Ishikawa (cell line): ENCODE measurements at regions not wholly inside any gene's neighbourhood (a gene's known extent, or its start where the extent isn't known, plus 50 kb on each side); places are given as distances from the start of the nearest gene placed in this dataset.

Experiments used
- CEBPB ChIP-seq: IDR thresholded peaks from 2 replicates; pipeline ENCODE4 v1.6.1; 2012
- CREB1 ChIP-seq: IDR thresholded peaks from 2 replicates; pipeline ENCODE4 v1.6.1; 2012; ENCODE audit warnings: low read depth
- EGR1 ChIP-seq: IDR thresholded peaks from 2 replicates; pipeline ENCODE4 v1.6.1; 2012
- EP300 ChIP-seq: IDR thresholded peaks from 2 replicates; pipeline ENCODE4 v1.6.1; 2012; ENCODE audit warnings: borderline replicate concordance
- FOXM1 ChIP-seq: IDR thresholded peaks from 2 replicates; pipeline ENCODE4 v1.6.1; 2012; ENCODE audit warnings: low read depth, borderline replicate concordance
- NFIC ChIP-seq: IDR thresholded peaks from 2 replicates; pipeline ENCODE4 v1.6.1; 2012
- RAD21 ChIP-seq: IDR thresholded peaks from 2 replicates; pipeline ENCODE4 v1.6.1; 2012; ENCODE audit warnings: low read depth
- TAF1 ChIP-seq: IDR thresholded peaks from 2 replicates; pipeline ENCODE4 v1.6.1; 2012; ENCODE audit warnings: low read depth, mild to moderate bottlenecking
- TCF12 ChIP-seq: IDR thresholded peaks from 2 replicates; pipeline ENCODE4 v1.6.1; 2012; ENCODE audit warnings: low read depth
- TEAD4 ChIP-seq: IDR thresholded peaks from 2 replicates; pipeline ENCODE4 v1.6.1; 2012
- USF1 ChIP-seq: IDR thresholded peaks from 2 replicates; pipeline ENCODE4 v1.6.1; 2012
- YY1 ChIP-seq: IDR thresholded peaks from 2 replicates; pipeline ENCODE4 v1.6.1; 2012; ENCODE audit warnings: low read depth
- ZBTB7A ChIP-seq: IDR thresholded peaks from 2 replicates; pipeline ENCODE4 v1.6.1; 2012; ENCODE audit warnings: low read depth
- TF ChIP-seq, protein P1 (sequence below): IDR thresholded peaks from 2 replicates; pipeline ENCODE4 v1.6.1; 2012; ENCODE audit warnings: low read depth, mild to moderate bottlenecking
- TF ChIP-seq, protein P2 (sequence below): IDR thresholded peaks from 2 replicates; pipeline ENCODE4 v1.6.1; 2012

- no peak for TF ChIP-seq CEBPB
- TF ChIP-seq YY1 = no peak
- TF ChIP-seq TCF12 = no peak
- TF ChIP-seq NFIC = no peak
- TF ChIP-seq, protein P1, sequence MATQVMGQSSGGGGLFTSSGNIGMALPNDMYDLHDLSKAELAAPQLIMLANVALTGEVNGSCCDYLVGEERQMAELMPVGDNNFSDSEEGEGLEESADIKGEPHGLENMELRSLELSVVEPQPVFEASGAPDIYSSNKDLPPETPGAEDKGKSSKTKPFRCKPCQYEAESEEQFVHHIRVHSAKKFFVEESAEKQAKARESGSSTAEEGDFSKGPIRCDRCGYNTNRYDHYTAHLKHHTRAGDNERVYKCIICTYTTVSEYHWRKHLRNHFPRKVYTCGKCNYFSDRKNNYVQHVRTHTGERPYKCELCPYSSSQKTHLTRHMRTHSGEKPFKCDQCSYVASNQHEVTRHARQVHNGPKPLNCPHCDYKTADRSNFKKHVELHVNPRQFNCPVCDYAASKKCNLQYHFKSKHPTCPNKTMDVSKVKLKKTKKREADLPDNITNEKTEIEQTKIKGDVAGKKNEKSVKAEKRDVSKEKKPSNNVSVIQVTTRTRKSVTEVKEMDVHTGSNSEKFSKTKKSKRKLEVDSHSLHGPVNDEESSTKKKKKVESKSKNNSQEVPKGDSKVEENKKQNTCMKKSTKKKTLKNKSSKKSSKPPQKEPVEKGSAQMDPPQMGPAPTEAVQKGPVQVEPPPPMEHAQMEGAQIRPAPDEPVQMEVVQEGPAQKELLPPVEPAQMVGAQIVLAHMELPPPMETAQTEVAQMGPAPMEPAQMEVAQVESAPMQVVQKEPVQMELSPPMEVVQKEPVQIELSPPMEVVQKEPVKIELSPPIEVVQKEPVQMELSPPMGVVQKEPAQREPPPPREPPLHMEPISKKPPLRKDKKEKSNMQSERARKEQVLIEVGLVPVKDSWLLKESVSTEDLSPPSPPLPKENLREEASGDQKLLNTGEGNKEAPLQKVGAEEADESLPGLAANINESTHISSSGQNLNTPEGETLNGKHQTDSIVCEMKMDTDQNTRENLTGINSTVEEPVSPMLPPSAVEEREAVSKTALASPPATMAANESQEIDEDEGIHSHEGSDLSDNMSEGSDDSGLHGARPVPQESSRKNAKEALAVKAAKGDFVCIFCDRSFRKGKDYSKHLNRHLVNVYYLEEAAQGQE = no peak
- no peak for TF ChIP-seq CREB1
Measured at GRCh38 chr2:208619993-208620392, 213.4 kb downstream of the PTH2R start.

- TF ChIP-seq TEAD4 = no peak
- no peak for TF ChIP-seq CEBPB
- no peak for TF ChIP-seq FOXM1
- TF ChIP-seq USF1 = no peak
- no peak for TF ChIP-seq NFIC
- TF ChIP-seq TAF1 = no peak
- TF ChIP-seq EP300 = no peak
- no peak for TF ChIP-seq YY1
- TF ChIP-seq, protein P2, sequence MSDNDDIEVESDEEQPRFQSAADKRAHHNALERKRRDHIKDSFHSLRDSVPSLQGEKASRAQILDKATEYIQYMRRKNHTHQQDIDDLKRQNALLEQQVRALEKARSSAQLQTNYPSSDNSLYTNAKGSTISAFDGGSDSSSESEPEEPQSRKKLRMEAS = no peak
- TF ChIP-seq EGR1 = no peak
- no peak for TF ChIP-seq TCF12
- TF ChIP-seq CREB1 = no peak
- no peak for TF ChIP-seq ZBTB7A
- TF ChIP-seq, protein P1 = no peak
- no peak for TF ChIP-seq RAD21
Measured at GRCh38 chr2:208620487-208620978, 213.9 kb downstream of the PTH2R start.

DNA sequence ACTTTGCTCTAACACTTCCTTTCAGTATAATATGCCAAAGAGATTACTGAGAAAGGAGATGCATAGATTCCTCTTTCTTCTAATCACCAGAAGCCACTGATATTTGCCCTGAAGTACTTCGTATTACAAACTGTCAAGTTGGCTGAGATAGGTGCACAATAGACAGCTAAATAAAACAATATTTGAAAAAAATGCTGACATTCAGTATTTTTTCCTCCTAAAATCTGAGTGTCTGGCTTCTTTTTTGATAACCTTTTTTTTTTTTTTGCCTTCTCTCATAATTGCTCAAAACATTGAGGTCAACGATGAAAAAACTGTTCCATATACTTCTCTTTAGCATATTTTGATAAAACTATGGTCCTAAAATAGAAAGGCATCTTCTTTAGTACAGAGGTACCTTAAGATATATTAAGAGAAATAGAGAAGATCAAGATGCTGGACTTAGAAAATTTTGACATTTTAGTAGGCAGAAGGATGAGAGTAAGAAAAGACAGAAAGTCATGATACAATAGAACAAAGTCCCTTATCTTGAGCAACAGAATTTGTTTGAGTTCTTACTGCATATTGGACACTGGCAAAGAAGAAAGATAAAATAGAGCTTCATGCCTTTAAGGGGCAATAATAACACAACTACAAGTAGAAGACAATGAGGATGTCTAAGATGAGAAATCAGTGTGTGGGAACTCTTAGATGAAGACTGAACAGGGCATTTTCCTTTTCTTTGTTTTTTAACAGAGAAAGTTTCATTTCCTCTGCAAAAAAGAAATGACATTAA, 220.7 kb downstream of the PTH2R start:
- no peak for TF ChIP-seq EP300
- TF ChIP-seq, protein P1 = no peak
- TF ChIP-seq, protein P2 = no peak
- TF ChIP-seq RAD21 = no peak
- no peak for TF ChIP-seq YY1
- no peak for TF ChIP-seq ZBTB7A
- no peak for TF ChIP-seq TEAD4
- no peak for TF ChIP-seq CEBPB
- no peak for TF ChIP-seq EGR1
- TF ChIP-seq FOXM1 = no peak

GRCh38 chr2:208627916-208628315, 221.3 kb downstream of the PTH2R start:
- TF ChIP-seq CEBPB = no peak
- TF ChIP-seq NFIC = no peak
- no peak for TF ChIP-seq TCF12
- TF ChIP-seq RAD21 = no peak
- no peak for TF ChIP-seq TAF1
- no peak for TF ChIP-seq USF1
- no peak for TF ChIP-seq CREB1
- TF ChIP-seq YY1 = no peak
- no peak for TF ChIP-seq TEAD4
- no peak for TF ChIP-seq FOXM1
- no peak for TF ChIP-seq EGR1
- TF ChIP-seq EP300 = no peak
- TF ChIP-seq, protein P2 = no peak
- TF ChIP-seq, protein P1 = no peak
- no peak for TF ChIP-seq ZBTB7A
